ENCODE measurements at regions not wholly inside any gene's neighbourhood (a gene's known extent, or its start where the extent isn't known, plus 50 kb on each side); places are given as distances from the start of the nearest gene placed in this dataset.

DNA sequence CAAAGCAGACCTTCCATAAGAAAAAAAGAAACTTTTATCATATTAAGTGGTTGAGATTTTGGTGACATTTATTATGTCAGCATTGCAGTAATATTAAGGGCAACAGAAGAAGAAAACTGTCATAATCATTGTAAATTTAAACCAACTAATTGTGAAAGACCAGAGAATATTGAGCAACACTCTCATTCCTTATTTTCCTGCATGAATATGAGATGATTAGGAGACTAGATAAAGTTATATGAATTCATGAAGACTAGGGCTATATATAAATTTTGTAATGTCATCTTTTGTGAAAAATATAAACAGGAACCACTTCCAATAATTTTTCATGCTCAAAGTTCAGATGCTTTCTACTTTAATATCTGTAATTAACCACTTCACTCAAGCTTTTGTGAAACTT is 974.5 kb upstream of the CDH10 start:
- no peak overlapping the region for H3K4me3 Mint-ChIP-seq

DNA sequence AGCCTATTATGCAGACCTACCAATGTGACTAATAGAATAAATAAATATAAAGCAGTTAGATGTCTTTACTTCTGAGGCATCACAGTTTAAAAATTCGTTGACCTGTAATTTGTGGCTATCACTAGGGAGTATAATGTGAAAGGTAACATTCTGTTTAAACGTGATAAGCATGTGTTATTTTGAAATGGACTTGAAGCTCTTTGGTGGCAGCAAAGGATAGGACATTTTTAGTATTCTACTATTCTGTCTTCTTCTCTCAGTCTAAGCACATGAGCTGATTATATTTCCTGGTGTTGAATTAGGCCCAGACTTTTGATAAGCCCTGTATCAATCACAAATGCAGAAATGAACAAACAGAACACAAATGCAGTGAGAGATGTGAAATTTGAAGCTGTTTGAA is 974.0 kb upstream of the CDH10 start:
- Mint-ChIP-seq H3K4me3 (no peak overlapping the region), H3K4me1 (ENCODE audit: low read depth) (no peaks in the 10 kb centered on the region), H3K27me3 (ENCODE audit: insufficient read depth) (no peaks in the 10 kb centered on the region), H3K27ac (no peak overlapping the region), H3K9me3 (peaks cover 26% of the 10 kb centered on the region), H3K36me3 (ENCODE audit: low read depth) (no peaks in the 10 kb centered on the region)
- no peak for TF ChIP-seq CTCF (IDR thresholded peaks at IDR 0.05)
- no peak for DNase-seq

More for the DNA sequence above, 974.5 kb upstream of the CDH10 start:
- no peak for DNase-seq
- Mint-ChIP-seq H3K9me3 (peaks cover 28% of the 10 kb centered on the region), H3K27me3 (ENCODE audit: insufficient read depth) (no peaks in the 10 kb centered on the region), H3K4me1 (ENCODE audit: low read depth) (no peaks in the 10 kb centered on the region), H3K36me3 (ENCODE audit: low read depth) (no peaks in the 10 kb centered on the region), H3K27ac (no peak overlapping the region)
- TF ChIP-seq CTCF (IDR thresholded peaks at IDR 0.05), result no peak

GRCh38 chr5:25614466-25614865 is 969.7 kb upstream of the CDH10 start:
- no peak overlapping the region for H3K27ac Mint-ChIP-seq
- no peak for DNase-seq
- no peaks in the 10 kb centered on the region for H3K4me1 Mint-ChIP-seq (ENCODE audit: low read depth)
- no peak for TF ChIP-seq CTCF (IDR thresholded peaks at IDR 0.05)
- H3K27me3 Mint-ChIP-seq (ENCODE audit: insufficient read depth), result no peaks in the 10 kb centered on the region
- H3K36me3 Mint-ChIP-seq (ENCODE audit: low read depth), result no peaks in the 10 kb centered on the region
- H3K4me3 Mint-ChIP-seq, result no peak overlapping the region
- H3K9me3 Mint-ChIP-seq, result peaks cover 41% of the 10 kb centered on the region

DNA sequence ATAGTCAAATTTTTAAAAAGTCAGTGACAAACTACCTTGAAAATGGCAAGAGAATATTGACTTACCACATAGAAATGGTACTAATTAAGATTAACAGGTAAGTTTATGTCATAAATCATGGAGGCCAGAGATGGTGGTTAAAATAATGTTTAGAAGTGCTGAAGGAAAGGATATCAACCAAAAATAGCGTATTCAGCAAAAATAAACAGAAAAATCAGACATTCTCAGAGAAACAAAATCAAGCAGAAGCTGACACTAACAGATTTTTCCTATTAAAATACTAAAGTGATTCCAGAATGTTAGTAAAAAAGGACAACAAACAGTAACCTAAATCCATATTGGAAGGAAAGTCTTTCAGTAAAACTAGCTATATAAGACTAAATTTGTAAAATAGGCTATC is 959.9 kb upstream of the CDH10 start:
- no peaks in the 10 kb centered on the region for H3K27me3 Mint-ChIP-seq (ENCODE audit: insufficient read depth)
- TF ChIP-seq CTCF (IDR thresholded peaks at IDR 0.05), result no peak
- no peaks in the 10 kb centered on the region for H3K4me1 Mint-ChIP-seq (ENCODE audit: low read depth)
- H3K27ac Mint-ChIP-seq, result no peak overlapping the region
- H3K4me3 Mint-ChIP-seq, result no peak overlapping the region
- no peaks in the 10 kb centered on the region for H3K36me3 Mint-ChIP-seq (ENCODE audit: low read depth)
- no peak for DNase-seq
- peaks cover 41% of the 10 kb centered on the region for H3K9me3 Mint-ChIP-seq

- H3K27ac Mint-ChIP-seq, result no peak overlapping the region
- no peak for TF ChIP-seq CTCF (IDR thresholded peaks at IDR 0.05)
- no peaks in the 10 kb centered on the region for H3K36me3 Mint-ChIP-seq (ENCODE audit: low read depth)
- H3K4me1 Mint-ChIP-seq (ENCODE audit: low read depth), result no peaks in the 10 kb centered on the region
- H3K27me3 Mint-ChIP-seq (ENCODE audit: insufficient read depth), result no peaks in the 10 kb centered on the region
- H3K9me3 Mint-ChIP-seq, result peaks cover 49% of the 10 kb centered on the region
- H3K4me3 Mint-ChIP-seq, result no peak overlapping the region
- DNase-seq, result no peak
Observed at GRCh38 chr5:25579111-25579510, 934.3 kb upstream of the CDH10 start.

GRCh38 chr5:25573691-25574090 is 928.9 kb upstream of the CDH10 start:
- no peak for DNase-seq
- no peak for TF ChIP-seq CTCF (IDR thresholded peaks at IDR 0.05)
- H3K4me1 Mint-ChIP-seq (ENCODE audit: low read depth), result peaks cover 5% of the 10 kb centered on the region; the same call in 1 of the 2 replicates

More at GRCh38 chr5:25573691-25574090, 928.9 kb upstream of the CDH10 start:
- H3K9me3 Mint-ChIP-seq, result peaks cover 37% of the 10 kb centered on the region
- no peaks in the 10 kb centered on the region for H3K27me3 Mint-ChIP-seq (ENCODE audit: insufficient read depth)
- H3K27ac Mint-ChIP-seq, result no peak overlapping the region
- no peak overlapping the region for H3K4me3 Mint-ChIP-seq
- H3K36me3 Mint-ChIP-seq (ENCODE audit: low read depth), result no peaks in the 10 kb centered on the region; the same call in 1 of the 2 replicates
